Right lobe of liver (tissue), 6 donors: ENCODE measurements at regions not wholly inside any gene's neighbourhood (a gene's known extent, or its start where the extent isn't known, plus 50 kb on each side); places are given as distances from the start of the nearest gene placed in this dataset.
A peak's percentile ranks its signal among the peaks of the same experiment; 100 is the strongest.

Experiments used
- ATAC-seq, 4 donors: fragments of 200-7000 bp; cut with Tn5 transposase; one replicate each; pipeline ENCODE4 v1.9.1; 2020; ENCODE audit warnings: mild to moderate bottlenecking in 4 of 4, moderate library complexity in 4 of 4
- DNase-seq, 3 donors: peaks; one replicate each; pipeline ENCODE4 v3.0.0-alpha.2; 2020
- H3K27ac ChIP-seq, 3 donors: fragments of 200-600 bp; one replicate each; pipeline ENCODE4 v1.8.0; 2022
- H3K27me3 ChIP-seq, 2 donors: fragments of 200-600 bp; one replicate each; pipeline ENCODE4 v1.8.0; 2022
- H3K36me3 ChIP-seq, 4 donors: fragments of 200-600 bp; sonication (generic) in 1 of 4; one replicate each; pipeline versions ENCODE4 v1.5.1 to v1.8.0; 2017 to 2022; ENCODE audit warnings: control low read depth in 1 of 4
- H3K4me1 ChIP-seq, 4 donors: fragments of 200-600 bp; sonication (generic) in 1 of 4; one replicate each; pipeline versions ENCODE4 v1.5.1 to v1.8.0; 2017 to 2022; ENCODE audit warnings: control low read depth in 1 of 4
- H3K4me3 ChIP-seq, 3 donors: fragments of 200-600 bp; one replicate each; pipeline ENCODE4 v1.8.0; 2022
- H3K9me3 ChIP-seq, 4 donors: fragments of 200-600 bp; sonication (generic) in 1 of 4; one replicate each; pipeline versions ENCODE4 v1.5.1 to v1.8.0; 2017 to 2022; ENCODE audit warnings: control low read depth in 1 of 4
- CTCF ChIP-seq, 4 donors: fragments of 200-600 bp in 3 of 4; fragments of 450-650 bp in 1 of 4; IDR thresholded peaks; one replicate each; pipeline versions ENCODE4 v1.5.1 to v1.8.0; 2016 to 2022; ENCODE audit warnings: antibody characterized with exemption in 4 of 4, mild to moderate bottlenecking in 2 of 4
- POLR2A ChIP-seq: fragments of 450-650 bp; IDR thresholded peaks from one replicate; pipeline ENCODE4 v1.6.1; 2017; ENCODE audit warnings: antibody characterized with exemption, mild to moderate bottlenecking
- WGBS: methylation state at CpG from one replicate; pipeline ENCODE4 v1.1.6; 2018; ENCODE audit warnings: low coverage, low lambda C conversion rate; ENCODE audit not compliant: insufficient coverage; ENCODE audit errors: missing lambda C conversion rate; 5-methylcytosine and 5-hydroxymethylcytosine counted together
- intact Hi-C, 2 donors: fragments of 100-400 bp; cut with DNase I; formaldehyde crosslinking; loops; one replicate each; pipeline versions ENCODE4 v1.11.2 to v1.14.1; 2022
- donor health status: DM: no; HTN: yes; CAD: no.
- donor health status: DM: no; HTN: no; CAD: no.
- donor health status: DM: no; HTN: no; CAD: no.
- donor health status: DM: no; HTN: yes; CAD: no.
- donor health status: DM: no; HTN: yes; CAD: no.

- no peak for TF ChIP-seq POLR2A
- TF ChIP-seq CTCF (IDR thresholded peaks at IDR 0.05), result no peak
- Histone ChIP-seq H3K27ac (no peak overlapping the region), H3K9me3 (no peaks in the 10 kb centered on the region), H3K36me3 (no peaks in the 10 kb centered on the region), H3K27me3 (no peaks in the 10 kb centered on the region), H3K4me3 (no peak overlapping the region), H3K4me1 (no peaks in the 10 kb centered on the region)
- ATAC-seq (peak in 1 of 4 donors; percentile 26), DNase-seq (no peak)
- intact Hi-C loops, result no loop called here
- 56% methylated on average over 4 of the region's 12 CpGs for WGBS
Observed at GRCh38 chr5:2250365-2250950, 367.7 kb upstream of the IRX4 start.

GRCh38 chr5:2249442-2249841 is 366.7 kb upstream of the IRX4 start:
- TF ChIP-seq POLR2A (no peak), CTCF (IDR thresholded peaks at IDR 0.05) (no peak)
- Histone ChIP-seq H3K4me3 (no peak overlapping the region), H3K4me1 (no peaks in the 10 kb centered on the region), H3K27me3 (no peaks in the 10 kb centered on the region), H3K9me3 (no peaks in the 10 kb centered on the region), H3K27ac (no peak overlapping the region), H3K36me3 (no peaks in the 10 kb centered on the region)
- DNase-seq, result no peak
- no peak for ATAC-seq
- WGBS, result 23% methylated on average over 2 of the region's 10 CpGs
- intact Hi-C loops, result no loop called here

GRCh38 chr5:2249026-2249425 is 366.3 kb upstream of the IRX4 start:
- 21% methylated on average over 2 of the region's 2 CpGs for WGBS
- no peaks in the 10 kb centered on the region for H3K27me3 ChIP-seq
- ATAC-seq, result no peak

GRCh38 chr5:2242539-2242938 is 359.8 kb upstream of the IRX4 start:
- DNase-seq (no peak), ATAC-seq (no peak)
- Histone ChIP-seq H3K4me1 (no peaks in the 10 kb centered on the region), H3K9me3 (no peaks in the 10 kb centered on the region), H3K27ac (no peak overlapping the region), H3K36me3 (no peaks in the 10 kb centered on the region), H3K4me3 (no peak overlapping the region), H3K27me3 (no peaks in the 10 kb centered on the region)
- 64% methylated on average over 4 of the region's 4 CpGs for WGBS
- intact Hi-C loops, result no loop called here
- TF ChIP-seq CTCF (IDR thresholded peaks at IDR 0.05) (no peak), POLR2A (no peak)

More at GRCh38 chr5:2249026-2249425, 366.3 kb upstream of the IRX4 start:
- TF ChIP-seq CTCF (IDR thresholded peaks at IDR 0.05), result no peak
- TF ChIP-seq POLR2A, result no peak
- H3K27ac ChIP-seq, result no peak overlapping the region
- no peaks in the 10 kb centered on the region for H3K9me3 ChIP-seq
- no peak overlapping the region for H3K4me3 ChIP-seq
- DNase-seq, result no peak
- no peaks in the 10 kb centered on the region for H3K36me3 ChIP-seq
- intact Hi-C loops, result no loop called here
- H3K4me1 ChIP-seq, result no peaks in the 10 kb centered on the region

GRCh38 chr5:2241842-2242241 is 359.1 kb upstream of the IRX4 start:
- H3K9me3 ChIP-seq, result no peaks in the 10 kb centered on the region
- WGBS, result 57% methylated on average over 5 of the region's 5 CpGs
- DNase-seq, result no peak
- intact Hi-C loops, result no loop called here
- TF ChIP-seq POLR2A, result no peak
- TF ChIP-seq CTCF (IDR thresholded peaks at IDR 0.05), result no peak
- no peaks in the 10 kb centered on the region for H3K36me3 ChIP-seq
- ATAC-seq, result no peak
- no peaks in the 10 kb centered on the region for H3K27me3 ChIP-seq
- H3K27ac ChIP-seq, result no peak overlapping the region
- no peak overlapping the region for H3K4me3 ChIP-seq
- no peaks in the 10 kb centered on the region for H3K4me1 ChIP-seq
